ENCODE measurements at regions not wholly inside any gene's neighbourhood (a gene's known extent, or its start where the extent isn't known, plus 50 kb on each side); places are given as distances from the start of the nearest gene placed in this dataset.
A peak's percentile ranks its signal among the peaks of the same experiment; 100 is the strongest.

- POLR2A ChIA-PET = no interaction called here
- H3K27ac Mint-ChIP-seq = no peak overlapping the region
- CTCF ChIA-PET = interaction anchor here (1.4 kb wide), 1 partner anchor 8 kb away, joined by 3 read pairs; no protein-coding TSS in a partner anchor
- H3K4me1 Mint-ChIP-seq = no peaks in the 10 kb centered on the region
- no peaks in the 10 kb centered on the region for H3K36me3 Mint-ChIP-seq
- TF ChIP-seq ATF2 (CRISPR knock-in tag; IDR thresholded peaks at IDR 0.05; ENCODE audit: borderline replicate concordance, low read depth) (no peak), ARID4B (CRISPR knock-in tag; IDR thresholded peaks at IDR 0.05; ENCODE audit: borderline replicate concordance) (no peak), NFATC4 (CRISPR knock-in tag; IDR thresholded peaks at IDR 0.05) (no peak), GABPB1 (CRISPR knock-in tag; IDR thresholded peaks at IDR 0.05) (no peak), HMGXB4 (CRISPR knock-in tag; IDR thresholded peaks at IDR 0.05) (no peak), GTF2I (CRISPR knock-in tag; conservative IDR thresholded peaks at IDR 0.05) (no peak), NFE2L1 (CRISPR knock-in tag; IDR thresholded peaks at IDR 0.05) (no peak)
- no peak overlapping the region for H3K4me3 Mint-ChIP-seq
- no peak for DNase-seq (ENCODE audit: low spot score)
- no peak for ATAC-seq
- H3K27me3 Mint-ChIP-seq (ENCODE audit: low read depth) = no peaks in the 10 kb centered on the region
- no peaks in the 10 kb centered on the region for H3K9me3 Mint-ChIP-seq
These were observed 266.2 kb upstream of the PHF14 start for GRCh38 chr7:10707519-10707918.

GRCh38 chr7:10708447-10708846 is 265.2 kb upstream of the PHF14 start:
- POLR2A ChIA-PET = no interaction called here
- H3K27me3 Mint-ChIP-seq (ENCODE audit: low read depth) = no peaks in the 10 kb centered on the region
- no peaks in the 10 kb centered on the region for H3K4me1 Mint-ChIP-seq
- H3K9me3 Mint-ChIP-seq = no peaks in the 10 kb centered on the region
- TF ChIP-seq RORB (CRISPR knock-in tag; IDR thresholded peaks at IDR 0.05) = no peak
- DNase-seq (ENCODE audit: low spot score) (peak; percentile 38), ATAC-seq (peak; percentile 87)
- no peaks in the 10 kb centered on the region for H3K36me3 Mint-ChIP-seq
- H3K4me3 Mint-ChIP-seq = no peak overlapping the region
- CTCF ChIA-PET = interaction anchor here (0.7 to 1.4 kb wide), 3 partner anchors 9 to 71 kb away, joined by 3 to 6 read pairs (median 5); no protein-coding TSS in a partner anchor
- H3K27ac Mint-ChIP-seq = no peak overlapping the region

GRCh38 chr7:10718768-10719167 is 254.9 kb upstream of the PHF14 start:
- H3K27me3 Mint-ChIP-seq (ENCODE audit: low read depth) = no peaks in the 10 kb centered on the region
- CTCF ChIA-PET = no interaction called here
- H3K9me3 Mint-ChIP-seq = peaks cover 3% of the 10 kb centered on the region; the same call in 1 of the 2 replicates
- TF ChIP-seq RORB (CRISPR knock-in tag; IDR thresholded peaks at IDR 0.05) = no peak
- TF ChIP-seq TP53 (CRISPR knock-in tag; IDR thresholded peaks at IDR 0.05) = no peak
- TF ChIP-seq ZNF671 (CRISPR knock-in tag; IDR thresholded peaks at IDR 0.05) = no peak
- TF ChIP-seq GRHL2 (CRISPR knock-in tag; IDR thresholded peaks at IDR 0.05; ENCODE audit: insufficient replicate concordance, severe bottlenecking) = no peak
- no peak for TF ChIP-seq E2F4 (CRISPR knock-in tag; IDR thresholded peaks at IDR 0.05; ENCODE audit: borderline replicate concordance, low read depth)
- no peak for TF ChIP-seq KAT7 (CRISPR knock-in tag; IDR thresholded peaks at IDR 0.05; ENCODE audit: borderline replicate concordance)
- TF ChIP-seq RELA (CRISPR knock-in tag; IDR thresholded peaks at IDR 0.05; ENCODE audit: borderline replicate concordance) = no peak
- TF ChIP-seq ZBTB21 (CRISPR knock-in tag; IDR thresholded peaks at IDR 0.05; ENCODE audit: borderline replicate concordance) = no peak
- TF ChIP-seq MYBL2 (CRISPR knock-in tag; IDR thresholded peaks at IDR 0.05) = no peak
- TF ChIP-seq ZNF317 (CRISPR knock-in tag; IDR thresholded peaks at IDR 0.05; ENCODE audit: borderline replicate concordance, low read depth) = no peak
- no peak for TF ChIP-seq SOX15 (CRISPR knock-in tag; IDR thresholded peaks at IDR 0.05)
- no peak for TF ChIP-seq ZNF281 (CRISPR knock-in tag; IDR thresholded peaks at IDR 0.05)
- no peak for TF ChIP-seq NR1H2 (CRISPR knock-in tag; IDR thresholded peaks at IDR 0.05)
- no peak for TF ChIP-seq TEAD4 (CRISPR knock-in tag; IDR thresholded peaks at IDR 0.05)
- TF ChIP-seq GTF2I (CRISPR knock-in tag; conservative IDR thresholded peaks at IDR 0.05) = no peak
- TF ChIP-seq JUN (CRISPR knock-in tag; IDR thresholded peaks at IDR 0.05) = no peak

More at GRCh38 chr7:10718768-10719167, 254.9 kb upstream of the PHF14 start:
- DNase-seq (ENCODE audit: low spot score) (no peak), ATAC-seq (no peak)
- POLR2A ChIA-PET = no interaction called here
- Mint-ChIP-seq H3K4me3 (no peak overlapping the region), H3K36me3 (no peaks in the 10 kb centered on the region), H3K27ac (no peak overlapping the region), H3K4me1 (peaks cover 11% of the 10 kb centered on the region)

Measured in WTC11 (cell line).